SK-N-SH treated with all-trans-retinoic acid at 6 μM for 48 hours (cell line): ENCODE measurements at regions not wholly inside any gene's neighbourhood (a gene's known extent, or its start where the extent isn't known, plus 50 kb on each side); places are given as distances from the start of the nearest gene placed in this dataset.

Experiments used
- CSRNP3 ChIP-seq: fragments of 250-450 bp; sonication (Bioruptor Pico); IDR thresholded peaks from 2 replicates; pipeline ENCODE4 v1.5.1; 2021; ENCODE audit warnings: mild to moderate bottlenecking, moderate library complexity
- OSR1 ChIP-seq: fragments of 250-450 bp; sonication (Bioruptor Pico); IDR thresholded peaks from 2 replicates; pipeline ENCODE4 v1.8.0; 2022; ENCODE audit warnings: moderate library complexity, mild to moderate bottlenecking, inconsistent platforms
- TOX ChIP-seq: fragments of 250-450 bp; sonication (Bioruptor Pico); IDR thresholded peaks from 2 replicates; pipeline ENCODE4 v1.8.0; 2021; ENCODE audit warnings: mild to moderate bottlenecking, moderate library complexity, borderline replicate concordance
- ZFP3 ChIP-seq: fragments of 250-450 bp; sonication (Bioruptor Pico); IDR thresholded peaks from 2 replicates; pipeline ENCODE4 v1.5.0; 2020; ENCODE audit warnings: mild to moderate bottlenecking, moderate library complexity
- ZNF70 ChIP-seq: fragments of 450-650 bp; formaldehyde crosslinking; IDR thresholded peaks from 2 replicates; pipeline ENCODE4 v1.5.0; 2020; ENCODE audit warnings: mild to moderate bottlenecking, moderate library complexity
- TF ChIP-seq, protein P1 (sequence below): fragments of 250-450 bp; sonication (Bioruptor Pico); IDR thresholded peaks from 2 replicates; pipeline ENCODE4 v1.5.1; 2020; ENCODE audit warnings: low read depth, mild to moderate bottlenecking, moderate library complexity

GRCh38 chr17:68695659-68696058 is 94.5 kb upstream of the FAM20A start:
- TF ChIP-seq, protein P1, sequence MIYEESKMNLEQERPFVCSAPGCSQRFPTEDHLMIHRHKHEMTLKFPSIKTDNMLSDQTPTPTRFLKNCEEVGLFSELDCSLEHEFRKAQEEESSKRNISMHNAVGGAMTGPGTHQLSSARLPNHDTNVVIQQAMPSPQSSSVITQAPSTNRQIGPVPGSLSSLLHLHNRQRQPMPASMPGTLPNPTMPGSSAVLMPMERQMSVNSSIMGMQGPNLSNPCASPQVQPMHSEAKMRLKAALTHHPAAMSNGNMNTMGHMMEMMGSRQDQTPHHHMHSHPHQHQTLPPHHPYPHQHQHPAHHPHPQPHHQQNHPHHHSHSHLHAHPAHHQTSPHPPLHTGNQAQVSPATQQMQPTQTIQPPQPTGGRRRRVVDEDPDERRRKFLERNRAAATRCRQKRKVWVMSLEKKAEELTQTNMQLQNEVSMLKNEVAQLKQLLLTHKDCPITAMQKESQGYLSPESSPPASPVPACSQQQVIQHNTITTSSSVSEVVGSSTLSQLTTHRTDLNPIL (CRISPR knock-in tag) = no peak
- no peak for TF ChIP-seq ZFP3 (CRISPR knock-in tag)
- TF ChIP-seq TOX (CRISPR knock-in tag) = no peak
- no peak for TF ChIP-seq ZNF70
- TF ChIP-seq OSR1 (CRISPR knock-in tag) = no peak
- no peak for TF ChIP-seq CSRNP3 (CRISPR knock-in tag)
